ENCODE measurements at regions not wholly inside any gene's neighbourhood (a gene's known extent, or its start where the extent isn't known, plus 50 kb on each side); places are given as distances from the start of the nearest gene placed in this dataset.

DNA sequence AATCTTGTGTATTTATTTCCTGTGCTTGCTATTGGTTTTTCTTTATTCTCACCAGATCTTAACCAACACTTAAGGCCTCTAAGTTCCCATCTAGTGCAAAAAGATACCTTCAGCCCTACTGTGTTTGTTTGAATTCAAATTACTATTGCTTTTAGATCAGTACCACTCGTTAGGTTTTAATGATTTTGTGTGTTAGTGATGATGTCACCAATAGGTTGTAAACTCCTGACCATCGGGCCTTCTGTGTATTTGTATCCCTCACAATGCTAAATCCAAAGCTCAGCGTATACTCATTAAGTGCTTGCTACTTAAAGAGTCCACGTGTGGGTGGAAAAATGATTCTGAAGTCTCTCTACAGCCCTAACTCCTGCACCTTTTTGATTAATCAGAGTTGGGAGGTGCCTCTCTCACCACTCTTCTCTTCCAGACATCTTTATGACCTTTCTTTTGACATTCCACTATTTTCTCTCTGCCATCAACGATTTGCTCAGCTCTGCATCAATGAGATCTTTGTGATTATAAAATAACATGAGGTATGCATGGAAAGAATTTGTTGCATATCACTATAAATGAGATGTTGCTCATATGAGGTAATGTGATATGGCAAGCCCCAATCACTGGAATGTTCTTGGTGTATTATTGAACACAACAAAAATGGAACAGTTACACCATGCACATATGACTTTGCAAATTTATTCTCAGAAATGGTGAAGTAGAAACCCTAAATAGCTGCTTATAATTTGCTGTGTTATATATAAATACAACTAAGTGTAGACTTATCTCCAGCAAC, 55.1 kb upstream of the LAMA2 start:
- no peak overlapping the region for H3K27ac Mint-ChIP-seq
- no peaks in the 10 kb centered on the region for H3K27me3 Mint-ChIP-seq (ENCODE audit: insufficient read depth, low read depth, poor library complexity)
- Histone ChIP-seq H3K79me2 (replicated peaks; ENCODE audit: insufficient read depth) (no peaks in the 10 kb centered on the region), H3F3A (replicated peaks; ENCODE audit: low read depth) (no peaks in the 10 kb centered on the region), H4K20me1 (replicated peaks; ENCODE audit: insufficient read depth) (no peaks in the 10 kb centered on the region), H3K27me3 (ENCODE audit: insufficient read depth) (no peaks in the 10 kb centered on the region), H2AFZ (no peak overlapping the region), H3K4me2 (no peak overlapping the region), H3K36me3 (ENCODE audit: insufficient read depth) (peaks cover 4% of the 10 kb centered on the region; the same call in 1 of the 2 replicates), H3K4me3 (no peak overlapping the region), H3K27ac (ENCODE audit: low read depth) (no peak overlapping the region), H3K9me2 (ENCODE audit: insufficient read depth) (peaks cover 4% of the 10 kb centered on the region; the same call in 1 of the 2 replicates), H3K4me1 (ENCODE audit: insufficient read depth) (no peaks in the 10 kb centered on the region)
- TF ChIP-seq NANOG (IDR thresholded peaks at IDR 0.05; ENCODE audit: borderline replicate concordance): no peak
- TF ChIP-seq ZNF114 (CRISPR knock-in tag; IDR thresholded peaks at IDR 0.05): no peak
- TF ChIP-seq, protein P1, sequence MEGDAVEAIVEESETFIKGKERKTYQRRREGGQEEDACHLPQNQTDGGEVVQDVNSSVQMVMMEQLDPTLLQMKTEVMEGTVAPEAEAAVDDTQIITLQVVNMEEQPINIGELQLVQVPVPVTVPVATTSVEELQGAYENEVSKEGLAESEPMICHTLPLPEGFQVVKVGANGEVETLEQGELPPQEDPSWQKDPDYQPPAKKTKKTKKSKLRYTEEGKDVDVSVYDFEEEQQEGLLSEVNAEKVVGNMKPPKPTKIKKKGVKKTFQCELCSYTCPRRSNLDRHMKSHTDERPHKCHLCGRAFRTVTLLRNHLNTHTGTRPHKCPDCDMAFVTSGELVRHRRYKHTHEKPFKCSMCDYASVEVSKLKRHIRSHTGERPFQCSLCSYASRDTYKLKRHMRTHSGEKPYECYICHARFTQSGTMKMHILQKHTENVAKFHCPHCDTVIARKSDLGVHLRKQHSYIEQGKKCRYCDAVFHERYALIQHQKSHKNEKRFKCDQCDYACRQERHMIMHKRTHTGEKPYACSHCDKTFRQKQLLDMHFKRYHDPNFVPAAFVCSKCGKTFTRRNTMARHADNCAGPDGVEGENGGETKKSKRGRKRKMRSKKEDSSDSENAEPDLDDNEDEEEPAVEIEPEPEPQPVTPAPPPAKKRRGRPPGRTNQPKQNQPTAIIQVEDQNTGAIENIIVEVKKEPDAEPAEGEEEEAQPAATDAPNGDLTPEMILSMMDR (conservative IDR thresholded peaks at IDR 0.05; ENCODE audit: low read depth in 2 of 2): no peak
- DNase-seq (ENCODE audit: low spot score) (no peak), ATAC-seq (no peak)
- peaks cover 12% of the 10 kb centered on the region for H3K36me3 Mint-ChIP-seq (ENCODE audit: low read depth)
- no peak overlapping the region for H3K4me3 Mint-ChIP-seq
- no peaks in the 10 kb centered on the region for H3K4me1 Mint-ChIP-seq
- H3K9me3 Mint-ChIP-seq: peaks cover 29% of the 10 kb centered on the region

DNA sequence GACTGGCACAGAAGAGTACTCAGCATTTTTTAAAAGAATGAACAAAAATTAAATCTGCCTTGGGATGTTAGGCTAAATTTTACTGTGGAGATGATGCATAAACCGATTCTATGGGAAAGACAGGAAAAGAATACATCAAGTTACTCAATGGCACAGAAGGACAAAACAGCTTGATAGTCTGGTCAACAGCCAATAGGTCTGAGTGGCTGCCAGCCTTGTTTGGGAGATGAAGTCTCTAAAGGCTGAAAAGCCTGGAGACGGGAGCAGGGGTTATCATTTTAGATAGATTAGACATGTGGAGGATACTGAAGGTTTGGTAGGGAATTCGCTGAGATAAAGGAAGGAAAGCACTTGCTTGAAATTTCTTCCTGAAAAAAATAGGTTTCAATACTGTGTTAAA, 56.3 kb upstream of the LAMA2 start:
- ATAC-seq (no peak), DNase-seq (ENCODE audit: low spot score) (no peak)
- Histone ChIP-seq H3K4me3 (no peak overlapping the region), H3K9me2 (ENCODE audit: insufficient read depth) (peaks cover 4% of the 10 kb centered on the region; the same call in 1 of the 2 replicates), H3K36me3 (ENCODE audit: insufficient read depth) (peaks cover 4% of the 10 kb centered on the region; the same call in 1 of the 2 replicates), H3K27me3 (ENCODE audit: insufficient read depth) (no peaks in the 10 kb centered on the region), H3K4me2 (no peak overlapping the region), H3K27ac (ENCODE audit: low read depth) (no peak overlapping the region), H3F3A (replicated peaks; ENCODE audit: low read depth) (no peaks in the 10 kb centered on the region), H2AFZ (no peak overlapping the region), H4K20me1 (replicated peaks; ENCODE audit: insufficient read depth) (no peaks in the 10 kb centered on the region), H3K4me1 (ENCODE audit: insufficient read depth) (no peaks in the 10 kb centered on the region), H3K79me2 (replicated peaks; ENCODE audit: insufficient read depth) (no peaks in the 10 kb centered on the region)
- Mint-ChIP-seq H3K9me3 (peaks cover 23% of the 10 kb centered on the region), H3K4me3 (no peak overlapping the region), H3K27ac (no peak overlapping the region), H3K4me1 (no peaks in the 10 kb centered on the region), H3K36me3 (ENCODE audit: low read depth) (peaks cover 12% of the 10 kb centered on the region), H3K27me3 (ENCODE audit: insufficient read depth, low read depth, poor library complexity) (no peaks in the 10 kb centered on the region)
- no peak for TF ChIP-seq EZH2phosphoT487 (IDR thresholded peaks at IDR 0.05; ENCODE audit: unreplicated experiment)
- no peak for TF ChIP-seq ZNF114 (CRISPR knock-in tag; IDR thresholded peaks at IDR 0.05)
- TF ChIP-seq, protein P2, sequence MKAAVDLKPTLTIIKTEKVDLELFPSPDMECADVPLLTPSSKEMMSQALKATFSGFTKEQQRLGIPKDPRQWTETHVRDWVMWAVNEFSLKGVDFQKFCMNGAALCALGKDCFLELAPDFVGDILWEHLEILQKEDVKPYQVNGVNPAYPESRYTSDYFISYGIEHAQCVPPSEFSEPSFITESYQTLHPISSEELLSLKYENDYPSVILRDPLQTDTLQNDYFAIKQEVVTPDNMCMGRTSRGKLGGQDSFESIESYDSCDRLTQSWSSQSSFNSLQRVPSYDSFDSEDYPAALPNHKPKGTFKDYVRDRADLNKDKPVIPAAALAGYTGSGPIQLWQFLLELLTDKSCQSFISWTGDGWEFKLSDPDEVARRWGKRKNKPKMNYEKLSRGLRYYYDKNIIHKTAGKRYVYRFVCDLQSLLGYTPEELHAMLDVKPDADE (IDR thresholded peaks at IDR 0.05): no peak
- TF ChIP-seq, protein P3, sequence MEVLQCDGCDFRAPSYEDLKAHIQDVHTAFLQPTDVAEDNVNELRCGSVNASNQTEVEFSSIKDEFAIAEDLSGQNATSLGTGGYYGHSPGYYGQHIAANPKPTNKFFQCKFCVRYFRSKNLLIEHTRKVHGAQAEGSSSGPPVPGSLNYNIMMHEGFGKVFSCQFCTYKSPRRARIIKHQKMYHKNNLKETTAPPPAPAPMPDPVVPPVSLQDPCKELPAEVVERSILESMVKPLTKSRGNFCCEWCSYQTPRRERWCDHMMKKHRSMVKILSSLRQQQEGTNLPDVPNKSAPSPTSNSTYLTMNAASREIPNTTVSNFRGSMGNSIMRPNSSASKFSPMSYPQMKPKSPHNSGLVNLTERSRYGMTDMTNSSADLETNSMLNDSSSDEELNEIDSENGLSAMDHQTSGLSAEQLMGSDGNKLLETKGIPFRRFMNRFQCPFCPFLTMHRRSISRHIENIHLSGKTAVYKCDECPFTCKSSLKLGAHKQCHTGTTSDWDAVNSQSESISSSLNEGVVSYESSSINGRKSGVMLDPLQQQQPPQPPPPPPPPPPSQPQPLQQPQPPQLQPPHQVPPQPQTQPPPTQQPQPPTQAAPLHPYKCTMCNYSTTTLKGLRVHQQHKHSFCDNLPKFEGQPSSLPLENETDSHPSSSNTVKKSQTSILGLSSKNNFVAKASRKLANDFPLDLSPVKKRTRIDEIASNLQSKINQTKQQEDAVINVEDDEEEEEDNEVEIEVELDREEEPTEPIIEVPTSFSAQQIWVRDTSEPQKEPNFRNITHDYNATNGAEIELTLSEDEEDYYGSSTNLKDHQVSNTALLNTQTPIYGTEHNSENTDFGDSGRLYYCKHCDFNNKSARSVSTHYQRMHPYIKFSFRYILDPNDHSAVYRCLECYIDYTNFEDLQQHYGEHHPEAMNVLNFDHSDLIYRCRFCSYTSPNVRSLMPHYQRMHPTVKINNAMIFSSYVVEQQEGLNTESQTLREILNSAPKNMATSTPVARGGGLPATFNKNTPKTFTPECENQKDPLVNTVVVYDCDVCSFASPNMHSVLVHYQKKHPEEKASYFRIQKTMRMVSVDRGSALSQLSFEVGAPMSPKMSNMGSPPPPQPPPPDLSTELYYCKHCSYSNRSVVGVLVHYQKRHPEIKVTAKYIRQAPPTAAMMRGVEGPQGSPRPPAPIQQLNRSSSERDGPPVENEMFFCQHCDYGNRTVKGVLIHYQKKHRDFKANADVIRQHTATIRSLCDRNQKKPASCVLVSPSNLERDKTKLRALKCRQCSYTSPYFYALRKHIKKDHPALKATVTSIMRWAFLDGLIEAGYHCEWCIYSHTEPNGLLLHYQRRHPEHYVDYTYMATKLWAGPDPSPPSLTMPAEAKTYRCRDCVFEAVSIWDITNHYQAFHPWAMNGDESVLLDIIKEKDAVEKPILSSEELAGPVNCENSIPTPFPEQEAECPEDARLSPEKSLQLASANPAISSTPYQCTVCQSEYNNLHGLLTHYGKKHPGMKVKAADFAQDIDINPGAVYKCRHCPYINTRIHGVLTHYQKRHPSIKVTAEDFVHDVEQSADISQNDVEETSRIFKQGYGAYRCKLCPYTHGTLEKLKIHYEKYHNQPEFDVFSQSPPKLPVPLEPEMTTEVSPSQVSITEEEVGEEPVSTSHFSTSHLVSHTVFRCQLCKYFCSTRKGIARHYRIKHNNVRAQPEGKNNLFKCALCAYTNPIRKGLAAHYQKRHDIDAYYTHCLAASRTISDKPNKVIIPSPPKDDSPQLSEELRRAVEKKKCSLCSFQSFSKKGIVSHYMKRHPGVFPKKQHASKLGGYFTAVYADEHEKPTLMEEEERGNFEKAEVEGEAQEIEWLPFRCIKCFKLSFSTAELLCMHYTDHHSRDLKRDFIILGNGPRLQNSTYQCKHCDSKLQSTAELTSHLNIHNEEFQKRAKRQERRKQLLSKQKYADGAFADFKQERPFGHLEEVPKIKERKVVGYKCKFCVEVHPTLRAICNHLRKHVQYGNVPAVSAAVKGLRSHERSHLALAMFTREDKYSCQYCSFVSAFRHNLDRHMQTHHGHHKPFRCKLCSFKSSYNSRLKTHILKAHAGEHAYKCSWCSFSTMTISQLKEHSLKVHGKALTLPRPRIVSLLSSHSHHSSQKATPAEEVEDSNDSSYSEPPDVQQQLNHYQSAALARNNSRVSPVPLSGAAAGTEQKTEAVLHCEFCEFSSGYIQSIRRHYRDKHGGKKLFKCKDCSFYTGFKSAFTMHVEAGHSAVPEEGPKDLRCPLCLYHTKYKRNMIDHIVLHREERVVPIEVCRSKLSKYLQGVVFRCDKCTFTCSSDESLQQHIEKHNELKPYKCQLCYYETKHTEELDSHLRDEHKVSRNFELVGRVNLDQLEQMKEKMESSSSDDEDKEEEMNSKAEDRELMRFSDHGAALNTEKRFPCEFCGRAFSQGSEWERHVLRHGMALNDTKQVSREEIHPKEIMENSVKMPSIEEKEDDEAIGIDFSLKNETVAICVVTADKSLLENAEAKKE (CRISPR knock-in tag; IDR thresholded peaks at IDR 0.05): no peak
- no peak for TF ChIP-seq JUNB (IDR thresholded peaks at IDR 0.05; ENCODE audit: unreplicated experiment)
- TF ChIP-seq EZH2 (IDR thresholded peaks at IDR 0.05; ENCODE audit: low read depth, unreplicated experiment): no peak
- TF ChIP-seq, protein P1 (conservative IDR thresholded peaks at IDR 0.05; ENCODE audit: low read depth in 2 of 2): no peak

All from GM23338 (cell line).